AG04450 (cell line): ENCODE measurements at regions not wholly inside any gene's neighbourhood (a gene's known extent, or its start where the extent isn't known, plus 50 kb on each side); places are given as distances from the start of the nearest gene placed in this dataset.

Experiments used
- CTCF ChIA-PET: fragments of 300-600, 350-600 bp; formaldehyde crosslinking; extraction: SDS; loops from one replicate; lab custom pipeline; 2022; ENCODE audit warnings: antibody characterized with exemption, inconsistent platforms; lab: Charles Lee
- POLR2A ChIA-PET: fragments of 350-600 bp; formaldehyde crosslinking; extraction: SDS; loops from one replicate; lab custom pipeline; 2021; ENCODE audit warnings: antibody characterized with exemption, inconsistent platforms; lab: Yijun Ruan, JAX
- DNase-seq: peaks from one replicate; pipeline ENCODE4 v3.0.0-alpha.2; 2011; ENCODE audit warnings: low read depth, low spot score
- H3K27ac ChIP-seq: one replicate; pipeline ENCODE4 v1.5.1; 2012; ENCODE audit warnings: low read depth, low read length, control low read depth
- H3K27me3 ChIP-seq: one replicate; pipeline ENCODE4 v1.6.0; 2012; ENCODE audit warnings: low read length; ENCODE audit not compliant: control insufficient read depth, insufficient read depth
- H3K4me3 ChIP-seq: 2 replicates; pipeline ENCODE4 v1.5.1; 2011; ENCODE audit warnings: mild to moderate bottlenecking, low read depth, low read length, control low read depth
- H3K9me3 ChIP-seq: 2 replicates; pipeline ENCODE4 v1.5.1; 2012; ENCODE audit warnings: low read length; ENCODE audit not compliant: control insufficient read depth, insufficient read depth
- TF ChIP-seq, protein P1 (sequence below): IDR thresholded peaks from 2 replicates; pipeline ENCODE4 v1.5.1; 2011; ENCODE audit warnings: low read depth, low read length, control low read depth, inconsistent platforms

DNA sequence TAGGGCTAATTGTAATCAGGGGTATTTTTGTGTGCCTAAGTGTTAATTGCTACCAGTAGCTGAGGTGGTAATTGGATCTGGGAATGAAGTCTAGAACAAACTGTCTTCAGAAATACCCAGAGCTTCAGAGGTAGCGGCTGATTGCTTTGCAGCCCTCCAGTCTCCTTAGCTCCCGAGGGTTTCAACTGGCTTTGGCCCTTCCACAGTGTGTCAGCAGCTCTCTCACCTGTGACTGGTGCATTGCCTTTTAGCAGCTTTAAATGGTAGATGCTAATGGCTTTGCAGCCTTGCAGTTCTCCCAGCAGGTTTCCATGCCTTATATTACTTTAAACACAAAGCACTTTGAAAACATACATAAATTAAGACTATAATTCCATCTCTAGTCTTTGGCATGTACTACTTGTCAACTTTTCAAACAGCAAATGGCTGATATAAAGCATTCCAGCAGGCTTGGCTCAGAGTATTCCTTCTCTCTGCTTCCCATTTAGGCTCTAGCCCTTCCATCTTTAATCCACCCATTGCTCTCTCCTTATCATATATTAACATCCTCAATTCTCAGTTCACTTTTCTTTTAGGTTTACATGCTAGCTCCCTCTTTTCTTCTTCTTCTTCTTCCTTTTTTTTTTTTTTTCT, 156.4 kb upstream of the GALNT13 start:
- no peaks in the 10 kb centered on the region for H3K27me3 ChIP-seq
- TF ChIP-seq, protein P1, sequence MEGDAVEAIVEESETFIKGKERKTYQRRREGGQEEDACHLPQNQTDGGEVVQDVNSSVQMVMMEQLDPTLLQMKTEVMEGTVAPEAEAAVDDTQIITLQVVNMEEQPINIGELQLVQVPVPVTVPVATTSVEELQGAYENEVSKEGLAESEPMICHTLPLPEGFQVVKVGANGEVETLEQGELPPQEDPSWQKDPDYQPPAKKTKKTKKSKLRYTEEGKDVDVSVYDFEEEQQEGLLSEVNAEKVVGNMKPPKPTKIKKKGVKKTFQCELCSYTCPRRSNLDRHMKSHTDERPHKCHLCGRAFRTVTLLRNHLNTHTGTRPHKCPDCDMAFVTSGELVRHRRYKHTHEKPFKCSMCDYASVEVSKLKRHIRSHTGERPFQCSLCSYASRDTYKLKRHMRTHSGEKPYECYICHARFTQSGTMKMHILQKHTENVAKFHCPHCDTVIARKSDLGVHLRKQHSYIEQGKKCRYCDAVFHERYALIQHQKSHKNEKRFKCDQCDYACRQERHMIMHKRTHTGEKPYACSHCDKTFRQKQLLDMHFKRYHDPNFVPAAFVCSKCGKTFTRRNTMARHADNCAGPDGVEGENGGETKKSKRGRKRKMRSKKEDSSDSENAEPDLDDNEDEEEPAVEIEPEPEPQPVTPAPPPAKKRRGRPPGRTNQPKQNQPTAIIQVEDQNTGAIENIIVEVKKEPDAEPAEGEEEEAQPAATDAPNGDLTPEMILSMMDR, result no peak
- no peak overlapping the region for H3K4me3 ChIP-seq
- DNase-seq, result no peak
- ChIA-PET CTCF (no interaction called here), POLR2A (no interaction called here)
- H3K9me3 ChIP-seq, result peaks cover 11% of the 10 kb centered on the region; the same call in 1 of the 2 replicates
- no peak overlapping the region for H3K27ac ChIP-seq

DNA sequence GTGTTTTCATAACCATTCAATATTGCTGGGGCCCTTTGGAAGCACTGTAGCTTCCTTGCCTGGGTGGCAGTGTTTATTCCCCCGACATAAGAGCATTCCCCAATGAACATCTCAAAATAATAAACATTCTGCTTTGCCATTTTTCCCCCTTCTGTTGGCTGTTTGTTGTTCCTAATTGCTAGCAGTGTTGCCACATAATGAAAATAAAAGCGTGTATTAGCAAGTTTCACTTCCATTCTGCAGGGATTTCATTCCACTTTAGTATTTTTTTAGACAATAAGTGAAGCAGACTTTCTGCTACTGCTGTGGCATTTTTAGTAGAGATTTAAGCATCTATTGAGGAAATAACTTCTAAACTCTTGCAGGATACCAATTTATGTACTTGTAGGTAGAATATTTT, 154.7 kb upstream of the GALNT13 start:
- POLR2A ChIA-PET, result no interaction called here
- DNase-seq, result no peak
- CTCF ChIA-PET, result no interaction called here
- Histone ChIP-seq H3K27me3 (no peaks in the 10 kb centered on the region), H3K27ac (no peak overlapping the region), H3K4me3 (no peak overlapping the region), H3K9me3 (peaks cover 11% of the 10 kb centered on the region; the same call in 1 of the 2 replicates)
- TF ChIP-seq, protein P1, result no peak

DNA sequence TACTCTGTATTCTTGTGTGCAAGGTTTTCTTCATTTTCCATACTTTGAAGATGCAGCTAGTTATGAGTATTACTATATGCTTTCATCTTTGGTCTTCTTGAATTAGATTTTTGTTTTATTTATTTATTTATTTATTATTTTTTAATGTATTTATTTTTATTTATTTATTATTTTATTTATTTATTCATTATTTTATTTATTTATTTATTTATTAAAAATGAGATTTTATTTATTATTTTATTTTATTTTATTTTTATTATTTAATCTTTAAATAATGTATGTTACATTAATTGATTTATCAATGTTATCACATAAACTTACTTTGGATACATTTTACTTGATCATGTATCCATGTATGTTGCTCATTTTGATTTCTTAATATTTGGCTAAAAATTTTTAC, 132.3 kb upstream of the GALNT13 start:
- TF ChIP-seq, protein P1, result no peak
- DNase-seq, result no peak
- CTCF ChIA-PET, result no interaction called here
- H3K9me3 ChIP-seq, result peaks cover 3% of the 10 kb centered on the region; the same call in 1 of the 2 replicates
- H3K27ac ChIP-seq, result no peak overlapping the region
- POLR2A ChIA-PET, result no interaction called here
- no peaks in the 10 kb centered on the region for H3K27me3 ChIP-seq
- H3K4me3 ChIP-seq, result no peak overlapping the region

DNA sequence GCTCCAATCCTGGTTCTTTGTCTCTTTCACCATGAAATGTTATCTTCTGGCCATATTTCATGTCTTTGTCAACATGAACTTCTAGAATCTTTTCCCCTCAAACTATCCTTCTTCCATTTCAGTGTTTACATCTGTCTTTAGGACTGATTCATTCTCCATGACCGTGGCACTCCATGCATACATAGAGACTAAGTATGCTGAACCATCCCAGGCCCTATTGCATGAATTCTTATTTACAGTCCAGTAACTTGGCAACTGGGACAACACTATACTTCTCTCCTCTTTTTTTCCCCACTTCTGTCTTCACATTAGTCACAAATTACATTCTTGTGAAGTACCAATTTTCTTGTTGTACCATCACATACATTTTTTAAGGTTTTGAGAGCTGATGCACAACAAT, 109.8 kb upstream of the GALNT13 start:
- Histone ChIP-seq H3K27me3 (no peaks in the 10 kb centered on the region), H3K9me3 (peaks cover 8% of the 10 kb centered on the region), H3K27ac (no peak overlapping the region), H3K4me3 (no peak overlapping the region)
- POLR2A ChIA-PET, result no interaction called here
- no peak for DNase-seq
- CTCF ChIA-PET, result no interaction called here
- TF ChIP-seq, protein P1, result no peak

DNA sequence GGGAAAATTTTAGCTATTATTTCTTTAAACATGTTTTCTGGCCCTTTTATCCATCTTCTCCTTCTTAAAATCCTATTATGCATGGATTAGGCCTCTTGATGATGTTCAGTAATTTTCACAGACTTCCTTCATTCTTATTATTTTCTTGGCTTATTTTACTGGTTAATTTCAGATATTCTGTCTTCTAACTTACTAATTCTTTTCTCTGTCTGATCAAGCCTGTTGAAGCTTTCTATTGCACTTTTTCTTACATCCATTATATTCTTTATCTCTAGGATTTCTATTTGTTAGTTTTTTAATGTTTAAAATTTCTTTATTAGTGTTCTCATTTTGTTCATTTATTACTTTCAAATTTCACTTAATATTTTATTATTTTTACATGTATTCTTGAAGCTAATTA, 105.3 kb upstream of the GALNT13 start:
- Histone ChIP-seq H3K27me3 (no peaks in the 10 kb centered on the region), H3K9me3 (peaks cover 17% of the 10 kb centered on the region), H3K27ac (no peak overlapping the region), H3K4me3 (no peak overlapping the region)
- CTCF ChIA-PET, result no interaction called here
- TF ChIP-seq, protein P1, result no peak
- POLR2A ChIA-PET, result no interaction called here
- DNase-seq, result no peak
